ENCODE measurements at regions not wholly inside any gene's neighbourhood (a gene's known extent, or its start where the extent isn't known, plus 50 kb on each side); places are given as distances from the start of the nearest gene placed in this dataset.

DNA sequence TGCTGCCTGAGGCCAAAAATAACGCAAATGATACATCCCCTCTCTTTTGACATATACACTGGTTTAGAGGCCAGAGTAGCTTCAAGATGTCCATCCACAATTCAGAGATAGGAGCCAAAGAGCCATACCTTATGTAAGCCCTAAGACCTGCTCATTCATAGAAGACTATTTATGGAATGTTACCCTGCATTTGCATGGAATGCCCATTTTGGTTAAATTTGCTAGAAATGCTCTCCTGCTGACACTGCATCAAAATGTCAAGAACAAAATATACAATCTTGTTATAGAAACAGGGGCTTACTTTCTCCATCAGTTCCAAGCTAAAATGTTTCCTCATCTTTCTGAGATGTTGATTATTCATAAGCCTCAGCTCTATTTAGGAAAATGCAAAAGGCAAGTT, 183.3 kb upstream of the CDKN3 start:
- H3K4me3 ChIP-seq (replicated peaks; ENCODE audit: low read depth, low read length) = no peak overlapping the region
- no peak for DNase-seq (ENCODE audit: low read depth)
- TF ChIP-seq, protein P1, sequence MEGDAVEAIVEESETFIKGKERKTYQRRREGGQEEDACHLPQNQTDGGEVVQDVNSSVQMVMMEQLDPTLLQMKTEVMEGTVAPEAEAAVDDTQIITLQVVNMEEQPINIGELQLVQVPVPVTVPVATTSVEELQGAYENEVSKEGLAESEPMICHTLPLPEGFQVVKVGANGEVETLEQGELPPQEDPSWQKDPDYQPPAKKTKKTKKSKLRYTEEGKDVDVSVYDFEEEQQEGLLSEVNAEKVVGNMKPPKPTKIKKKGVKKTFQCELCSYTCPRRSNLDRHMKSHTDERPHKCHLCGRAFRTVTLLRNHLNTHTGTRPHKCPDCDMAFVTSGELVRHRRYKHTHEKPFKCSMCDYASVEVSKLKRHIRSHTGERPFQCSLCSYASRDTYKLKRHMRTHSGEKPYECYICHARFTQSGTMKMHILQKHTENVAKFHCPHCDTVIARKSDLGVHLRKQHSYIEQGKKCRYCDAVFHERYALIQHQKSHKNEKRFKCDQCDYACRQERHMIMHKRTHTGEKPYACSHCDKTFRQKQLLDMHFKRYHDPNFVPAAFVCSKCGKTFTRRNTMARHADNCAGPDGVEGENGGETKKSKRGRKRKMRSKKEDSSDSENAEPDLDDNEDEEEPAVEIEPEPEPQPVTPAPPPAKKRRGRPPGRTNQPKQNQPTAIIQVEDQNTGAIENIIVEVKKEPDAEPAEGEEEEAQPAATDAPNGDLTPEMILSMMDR (IDR thresholded peaks at IDR 0.05; ENCODE audit: low read length, missing control alignments) = no peak

DNA sequence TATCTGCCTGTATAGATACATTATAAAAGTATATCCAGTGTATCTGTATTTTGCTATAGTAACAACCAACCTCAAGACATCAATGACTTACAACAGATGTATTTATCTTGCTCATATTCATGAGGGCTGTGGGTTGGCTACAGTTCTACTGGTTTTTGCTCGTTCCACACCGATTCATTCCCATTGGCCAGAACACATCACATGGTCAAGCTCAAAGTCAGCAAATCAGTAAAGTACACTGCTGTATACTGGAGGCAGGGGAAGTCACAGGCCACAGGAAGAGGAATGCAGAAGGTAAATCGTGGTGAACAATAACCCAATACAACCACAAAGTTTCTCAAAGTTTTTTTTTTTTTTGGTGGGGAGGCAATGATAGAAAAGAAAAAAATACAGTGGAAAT, 180.0 kb upstream of the CDKN3 start:
- no peak for DNase-seq (ENCODE audit: low read depth)
- TF ChIP-seq, protein P1 (IDR thresholded peaks at IDR 0.05; ENCODE audit: low read length, missing control alignments) = no peak
- H3K4me3 ChIP-seq (replicated peaks; ENCODE audit: low read depth, low read length) = no peak overlapping the region

DNA sequence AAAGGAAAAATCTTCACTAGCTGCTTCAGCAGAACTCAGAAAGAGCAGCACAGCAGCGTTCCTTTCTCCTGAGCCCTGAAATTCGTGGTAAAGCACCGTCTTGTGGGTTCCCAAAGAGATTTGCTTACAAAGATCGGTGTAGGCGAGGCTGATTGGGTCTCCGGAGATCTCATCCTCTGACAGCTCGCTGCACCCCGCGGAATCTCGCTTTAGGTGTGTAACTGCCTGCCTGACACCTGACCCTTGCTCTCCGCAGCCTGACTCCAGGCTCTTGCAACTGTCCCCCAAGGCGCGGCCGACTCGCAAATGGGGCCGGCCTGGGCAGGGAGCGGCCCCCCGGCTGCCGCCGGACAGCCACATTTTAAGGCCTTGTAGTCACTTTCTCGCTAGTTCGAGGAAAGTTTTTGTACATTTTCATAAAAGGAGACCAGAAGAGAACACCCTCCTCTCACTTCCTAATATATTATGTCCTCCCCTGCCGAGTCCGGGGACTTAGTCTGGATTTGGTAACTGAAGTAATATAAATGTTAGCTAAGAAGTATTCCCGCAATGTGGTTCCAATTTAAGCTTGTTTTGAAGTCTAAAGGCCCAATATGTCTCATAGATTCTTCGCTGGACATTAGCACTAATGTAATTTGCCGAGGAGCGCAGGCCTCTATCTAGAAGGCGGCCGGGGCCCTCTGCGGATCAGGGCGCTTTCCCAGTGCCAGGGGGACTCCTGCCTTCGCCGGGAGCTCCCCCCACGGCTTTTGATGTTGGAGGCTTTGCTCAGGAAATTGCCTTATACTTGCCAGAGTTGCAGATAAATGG, 177.3 kb upstream of the CDKN3 start:
- peak overlapping the region; percentile 37 for H3K4me3 ChIP-seq (replicated peaks; ENCODE audit: low read depth, low read length)
- no peak for DNase-seq (ENCODE audit: low read depth)
- TF ChIP-seq, protein P1 (IDR thresholded peaks at IDR 0.05; ENCODE audit: low read length, missing control alignments) = no peak

DNA sequence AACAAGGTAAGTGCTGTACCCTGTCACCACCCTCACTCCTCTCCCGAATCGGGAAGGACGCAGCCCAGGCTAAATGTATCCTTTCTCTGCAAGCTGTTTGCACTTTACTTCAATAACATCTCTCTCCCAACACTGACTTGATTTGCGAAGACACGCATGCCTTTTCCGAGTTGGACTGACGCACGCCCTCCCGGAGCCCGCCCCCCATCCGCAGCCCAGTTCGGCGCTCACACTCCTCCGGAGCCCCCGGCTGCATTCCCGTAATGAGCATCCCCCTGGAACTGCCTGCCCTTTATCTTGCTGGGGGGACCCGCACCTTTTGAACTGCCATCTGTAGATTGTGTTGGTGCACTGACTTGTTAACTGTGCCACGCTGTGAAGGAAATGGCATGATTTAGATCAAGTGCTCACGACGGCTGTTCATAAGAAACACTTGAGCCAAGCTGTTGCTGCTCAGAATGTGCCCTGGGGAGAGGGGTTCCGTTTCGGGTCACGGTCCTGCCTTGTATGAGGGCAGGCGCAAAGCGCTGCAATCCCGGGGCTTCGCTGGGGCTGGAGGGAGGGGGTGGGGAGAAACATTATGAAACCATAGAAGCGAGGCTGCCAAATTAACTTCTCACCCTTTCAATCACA, 176.6 kb upstream of the CDKN3 start:
- no peak for DNase-seq (ENCODE audit: low read depth)
- TF ChIP-seq, protein P1 (IDR thresholded peaks at IDR 0.05; ENCODE audit: low read length, missing control alignments) = no peak
- peak overlapping the region; percentile 37 for H3K4me3 ChIP-seq (replicated peaks; ENCODE audit: low read depth, low read length)

DNA sequence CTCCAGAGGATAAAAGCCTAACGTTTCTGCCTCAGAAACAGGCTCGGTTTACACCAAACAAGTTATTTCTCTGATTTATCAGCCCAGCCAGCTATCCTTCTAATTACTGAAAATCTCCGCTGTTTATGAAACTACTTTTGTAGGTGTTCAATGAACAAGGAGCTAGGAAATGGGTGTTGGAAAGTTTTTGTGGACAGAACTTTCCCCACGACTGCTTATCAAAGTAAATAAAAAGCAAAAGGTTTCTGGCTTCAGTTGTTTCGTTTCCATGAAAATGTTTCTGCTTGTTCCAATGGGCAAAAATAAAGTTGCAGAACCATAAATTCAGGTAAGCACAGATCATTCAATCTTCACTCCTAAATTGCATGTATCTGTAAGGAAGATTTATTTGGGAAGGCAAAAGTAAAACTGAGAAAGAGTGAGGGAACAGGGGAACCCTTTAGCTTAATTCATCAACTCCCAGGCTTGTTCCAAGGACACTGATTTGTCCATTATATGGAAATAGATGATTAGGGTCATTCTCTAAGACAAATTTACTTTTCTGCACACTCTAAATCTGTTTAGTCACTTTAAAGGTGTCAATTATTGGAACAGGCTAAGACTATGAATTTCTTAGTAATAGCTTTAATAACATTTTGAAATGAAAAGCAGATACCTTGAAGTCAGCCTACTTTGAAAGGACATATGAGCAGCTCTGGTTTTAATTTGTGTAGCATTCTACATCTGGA, 175.9 kb upstream of the CDKN3 start:
- TF ChIP-seq, protein P1 (IDR thresholded peaks at IDR 0.05; ENCODE audit: low read length, missing control alignments) = no peak
- DNase-seq (ENCODE audit: low read depth) = no peak

DNA sequence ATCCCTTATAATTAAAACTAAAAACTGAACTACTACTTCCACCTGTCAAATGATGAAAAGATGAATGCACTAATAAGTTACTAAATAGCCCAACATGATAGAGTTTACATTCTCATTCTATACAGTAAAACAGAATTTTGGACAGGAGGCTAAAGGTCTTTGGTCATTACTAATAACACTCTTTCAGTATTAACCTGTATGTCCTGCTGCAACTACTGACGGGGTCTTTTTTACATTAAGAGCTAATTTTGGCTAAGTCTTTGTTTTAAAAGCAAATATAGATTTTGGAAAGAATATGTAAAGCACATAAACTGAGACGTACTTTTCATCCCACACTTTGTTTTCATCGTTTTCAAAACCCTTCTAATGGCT, 175.4 kb upstream of the CDKN3 start:
- TF ChIP-seq, protein P1 (IDR thresholded peaks at IDR 0.05; ENCODE audit: low read length, missing control alignments) = no peak
- no peak overlapping the region for H3K4me3 ChIP-seq (replicated peaks; ENCODE audit: low read depth, low read length)
- no peak for DNase-seq (ENCODE audit: low read depth)

More for the DNA sequence above, 175.9 kb upstream of the CDKN3 start:
- H3K4me3 ChIP-seq (replicated peaks; ENCODE audit: low read depth, low read length) = no peak overlapping the region
